H1 (cell line): ENCODE measurements at regions not wholly inside any gene's neighbourhood (a gene's known extent, or its start where the extent isn't known, plus 50 kb on each side); places are given as distances from the start of the nearest gene placed in this dataset.

ENCODE experiments used
- ASH2L ChIP-seq: fragments of 200-600, 300-600 bp; sonication (generic); IDR thresholded peaks from one replicate; pipeline ENCODE4 v1.7.1; 2017; ENCODE audit warnings: low read length
- BRCA1 ChIP-seq: IDR thresholded peaks from 2 replicates; pipeline ENCODE4 v1.6.1; 2012; ENCODE audit warnings: low read depth, low read length, improper control_type of control experiment
- POU5F1 ChIP-seq: IDR thresholded peaks from 2 replicates; pipeline ENCODE4 v1.6.1; 2011; ENCODE audit warnings: low read depth, mild to moderate bottlenecking, low read length, moderate library complexity
- TCF12 ChIP-seq: IDR thresholded peaks from 2 replicates; pipeline ENCODE4 v1.6.1; 2011; ENCODE audit warnings: low read depth, mild to moderate bottlenecking, low read length

- TF ChIP-seq POU5F1 = no peak
- no peak for TF ChIP-seq BRCA1
- TF ChIP-seq ASH2L = no peak
- TF ChIP-seq TCF12 = no peak
These were observed 233.0 kb upstream of the KAZN start (continued) for GRCh38 chr1:14365301-14365988.
